Pancreas (tissue), 10 donors: ENCODE measurements at regions not wholly inside any gene's neighbourhood (a gene's known extent, or its start where the extent isn't known, plus 50 kb on each side); places are given as distances from the start of the nearest gene placed in this dataset.

Experiments used
- ATAC-seq, 4 donors: fragments of 200-7000 bp; cut with Tn5 transposase; one replicate each; pipeline versions ENCODE4 v1.8.0 to v1.9.1; 2020; ENCODE audit warnings: mild to moderate bottlenecking in 4 of 4, moderate library complexity in 4 of 4
- DNase-seq, 6 donors: peaks; one replicate each; pipeline ENCODE4 v3.0.0-alpha.2; 2020
- FAIRE-seq: peaks from 2 replicates; lab custom pipeline; 2012; peaks lifted over from hg19 to GRCh38; lab: Jason Lieb, UNC
- H3K27ac ChIP-seq, 4 donors: fragments of 200-600 bp; sonication (generic); 1 replicate in 3 of 4; 2 replicates in 1 of 4; pipeline versions ENCODE4 v1.5.0 to v1.8.0; 2020
- H3K27me3 ChIP-seq, 4 donors: fragments of 200-600 bp; one replicate each; pipeline ENCODE4 v1.8.0; 2021
- H3K36me3 ChIP-seq, 3 donors: fragments of 200-600 bp; sonication (generic) in 1 of 3; one replicate each; pipeline versions ENCODE4 v1.5.0 to v1.8.0; 2020 to 2021
- H3K4me1 ChIP-seq, 3 donors: fragments of 200-600 bp; one replicate each; pipeline ENCODE4 v1.8.0; 2021
- H3K4me3 ChIP-seq, 4 donors: fragments of 200-600 bp; sonication (generic) in 2 of 4; one replicate each; pipeline versions ENCODE4 v1.5.0 to v1.8.0; 2020 to 2021
- H3K9me3 ChIP-seq, 4 donors: fragments of 200-600 bp; one replicate each; pipeline ENCODE4 v1.8.0; 2021
- WGBS, 2 donors: extraction: QIAGEN DNeasy Blood & Tissue Kit; methylation state at CpG; one replicate each; pipeline ENCODE4 v1.1.7; 2013; 5-methylcytosine and 5-hydroxymethylcytosine counted together
- intact Hi-C, 3 donors: fragments of 100-400 bp; cut with DNase I; formaldehyde crosslinking; loops; one replicate each; pipeline versions ENCODE4 v1.11.1 to v1.14.2; 2022
- TF ChIP-seq, protein P1 (sequence below), 4 donors: fragments of 200-600 bp; sonication (generic) in 3 of 4; IDR thresholded peaks; one replicate each; pipeline versions ENCODE4 v1.5.0 to v1.8.0; 2021; ENCODE audit warnings: antibody characterized with exemption in 4 of 4
- donor health status: healthy with polysubstance abuse.
- donor health status: DM: no; HTN: no; CAD: no; lungs with moderate emphysema.
- donor health status: DM: no; HTN: no; CAD: no.
- donor health status: control.
- donor health status: control.
- donor health status: Bipolar disorder and iron deficiency.
- donor health status: DM: yes; HTN: yes; CAD: no.
- donor health status: DM: no; HTN: no; CAD: no.
- donor health status: DM: no; HTN: no; CAD: no.
- donor health status: DM: yes; HTN: yes; CAD: no.

DNA sequence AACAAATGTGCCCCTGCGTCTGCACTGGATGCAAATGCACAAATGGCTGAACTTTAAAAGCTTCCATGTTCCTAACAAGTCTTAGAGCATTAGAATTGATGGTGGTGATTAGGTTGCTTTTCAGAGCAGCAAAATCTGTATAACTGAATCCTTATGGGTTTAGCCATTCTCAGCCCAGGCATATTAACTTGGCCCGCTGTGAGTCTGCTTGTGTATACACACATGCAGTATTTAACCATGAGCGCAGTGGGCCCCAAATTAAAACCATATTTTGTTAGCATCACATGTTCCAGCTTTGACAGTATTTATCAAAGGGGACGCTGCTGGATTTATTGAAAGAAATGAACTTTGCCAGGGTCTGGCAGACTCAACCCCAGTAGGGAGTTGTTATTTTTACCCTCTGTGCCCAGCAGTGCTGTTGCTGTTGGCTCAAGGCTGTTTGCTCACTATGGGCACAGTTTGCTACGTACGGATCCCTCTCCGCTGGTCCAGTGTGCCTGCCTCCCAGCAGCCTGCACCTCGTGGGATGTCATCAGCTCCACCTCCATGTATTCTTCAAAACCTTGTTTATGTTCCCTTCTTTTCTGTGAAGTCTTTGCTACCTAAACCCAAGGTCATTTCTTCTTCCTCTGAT lies 144.7 kb downstream of the QRSL1 start:
- Histone ChIP-seq H3K4me1 (peaks cover 32 to 70% (median 45%) of the 10 kb centered on the region in 3 donors), H3K36me3 (peaks cover 0 to 26% (median 0%) of the 10 kb centered on the region in 3 donors), H3K9me3 (no peaks in the 10 kb centered on the region), H3K27me3 (no peaks in the 10 kb centered on the region), H3K27ac (peak overlapping the region; percentile 19 to 86 (median 64)), H3K4me3 (no peak overlapping the region)
- DNase-seq (no peak), FAIRE-seq (no peak), ATAC-seq (peak; percentile 18 to 57 (median 35))
- TF ChIP-seq, protein P1, sequence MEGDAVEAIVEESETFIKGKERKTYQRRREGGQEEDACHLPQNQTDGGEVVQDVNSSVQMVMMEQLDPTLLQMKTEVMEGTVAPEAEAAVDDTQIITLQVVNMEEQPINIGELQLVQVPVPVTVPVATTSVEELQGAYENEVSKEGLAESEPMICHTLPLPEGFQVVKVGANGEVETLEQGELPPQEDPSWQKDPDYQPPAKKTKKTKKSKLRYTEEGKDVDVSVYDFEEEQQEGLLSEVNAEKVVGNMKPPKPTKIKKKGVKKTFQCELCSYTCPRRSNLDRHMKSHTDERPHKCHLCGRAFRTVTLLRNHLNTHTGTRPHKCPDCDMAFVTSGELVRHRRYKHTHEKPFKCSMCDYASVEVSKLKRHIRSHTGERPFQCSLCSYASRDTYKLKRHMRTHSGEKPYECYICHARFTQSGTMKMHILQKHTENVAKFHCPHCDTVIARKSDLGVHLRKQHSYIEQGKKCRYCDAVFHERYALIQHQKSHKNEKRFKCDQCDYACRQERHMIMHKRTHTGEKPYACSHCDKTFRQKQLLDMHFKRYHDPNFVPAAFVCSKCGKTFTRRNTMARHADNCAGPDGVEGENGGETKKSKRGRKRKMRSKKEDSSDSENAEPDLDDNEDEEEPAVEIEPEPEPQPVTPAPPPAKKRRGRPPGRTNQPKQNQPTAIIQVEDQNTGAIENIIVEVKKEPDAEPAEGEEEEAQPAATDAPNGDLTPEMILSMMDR (IDR thresholded peaks at IDR 0.05), result no peak
- intact Hi-C loops, result no loop called here
- 31 to 32% methylated on average over 8 of the region's 8 CpGs for WGBS, 2 donors

DNA sequence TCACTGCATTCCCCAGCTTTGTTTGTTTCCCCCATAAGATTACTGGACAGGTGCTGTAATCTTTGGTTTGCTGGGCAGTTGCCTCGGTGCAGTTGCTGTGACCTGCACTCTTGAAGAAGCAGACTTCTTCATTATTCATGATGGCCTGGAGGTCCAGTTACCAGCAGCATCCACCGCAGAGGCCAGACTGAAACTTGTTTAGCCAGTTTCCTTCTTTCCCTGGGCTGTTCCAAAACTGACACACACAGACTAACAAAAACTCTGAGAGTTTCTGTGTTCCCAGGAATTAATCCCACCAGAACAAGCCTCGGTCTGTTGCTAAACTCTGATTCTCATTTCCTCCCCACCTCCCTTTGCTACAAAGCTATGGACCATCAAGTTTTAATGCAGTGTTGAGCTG lies 144.1 kb downstream of the QRSL1 start:
- TF ChIP-seq, protein P1 (IDR thresholded peaks at IDR 0.05), result no peak
- intact Hi-C loops, result no loop called here
- no peaks in the 10 kb centered on the region for H3K9me3 ChIP-seq
- ATAC-seq (peak; percentile 44 to 73 (median 69)), FAIRE-seq (no peak), DNase-seq (no peak)
- no peaks in the 10 kb centered on the region for H3K27me3 ChIP-seq
- H3K36me3 ChIP-seq, result peaks cover 0 to 24% (median 0%) of the 10 kb centered on the region in 3 donors
- peaks cover 32 to 73% (median 48%) of the 10 kb centered on the region in 3 donors for H3K4me1 ChIP-seq
- peak overlapping the region; percentile 19 to 86 (median 64) for H3K27ac ChIP-seq
- H3K4me3 ChIP-seq, result no peak overlapping the region
- 11 to 15% methylated on average over 3 of the region's 3 CpGs for WGBS, 2 donors

DNA sequence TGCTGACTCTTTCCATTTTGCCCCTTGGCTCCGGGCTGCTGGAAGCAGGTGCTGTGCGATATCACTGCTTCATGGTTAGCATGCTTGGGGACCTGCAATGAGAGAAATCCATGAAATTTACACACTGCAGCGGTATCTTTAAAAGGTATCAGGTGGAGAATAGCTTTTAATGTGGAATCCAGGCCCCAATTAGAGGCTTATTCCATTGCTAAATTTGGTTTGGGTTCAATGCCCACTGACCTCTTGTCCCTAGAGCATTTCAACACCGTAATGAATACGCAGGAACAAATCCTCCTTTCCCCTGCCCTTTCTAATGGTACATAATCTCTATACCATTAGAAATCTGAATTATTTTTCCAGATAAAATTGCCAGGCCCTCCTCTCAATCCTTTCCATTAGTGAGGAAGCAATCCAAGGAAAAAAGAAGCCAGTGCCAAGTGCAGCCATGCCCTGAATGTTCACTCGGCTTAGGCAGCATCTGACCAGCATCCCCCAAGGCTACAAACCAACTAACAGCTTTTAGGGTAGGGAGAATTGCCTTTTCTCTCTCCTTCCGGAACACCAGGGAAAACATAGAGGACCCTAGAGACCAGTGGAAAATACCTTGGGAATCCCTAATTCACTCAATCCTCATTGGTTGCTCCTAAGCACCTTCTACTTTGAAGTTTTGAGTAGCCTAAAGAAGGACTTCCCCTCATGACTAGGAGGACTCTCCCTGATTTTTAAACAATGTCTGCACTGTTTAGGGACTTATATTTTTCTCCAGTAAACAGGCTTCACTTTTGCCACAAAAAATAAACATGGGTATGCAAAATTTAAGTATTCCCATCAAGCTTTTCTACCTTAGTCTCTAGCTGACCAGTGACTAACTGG lies 143.1 kb downstream of the QRSL1 start:
- Histone ChIP-seq H3K27me3 (no peaks in the 10 kb centered on the region), H3K36me3 (peaks cover 0 to 21% (median 0%) of the 10 kb centered on the region in 3 donors), H3K9me3 (no peaks in the 10 kb centered on the region), H3K4me3 (no peak overlapping the region), H3K4me1 (peaks cover 36 to 84% (median 57%) of the 10 kb centered on the region in 3 donors), H3K27ac (peak overlapping the region; percentile 6 to 86 (median 64))
- intact Hi-C loops, result no loop called here
- FAIRE-seq (no peak), ATAC-seq (peak in 3 of 4 donors; percentile 22 to 24 (median 23)), DNase-seq (no peak)
- TF ChIP-seq, protein P1 (IDR thresholded peaks at IDR 0.05), result no peak
- 52 to 60% methylated on average over 7 of the region's 7 CpGs for WGBS, 2 donors

DNA sequence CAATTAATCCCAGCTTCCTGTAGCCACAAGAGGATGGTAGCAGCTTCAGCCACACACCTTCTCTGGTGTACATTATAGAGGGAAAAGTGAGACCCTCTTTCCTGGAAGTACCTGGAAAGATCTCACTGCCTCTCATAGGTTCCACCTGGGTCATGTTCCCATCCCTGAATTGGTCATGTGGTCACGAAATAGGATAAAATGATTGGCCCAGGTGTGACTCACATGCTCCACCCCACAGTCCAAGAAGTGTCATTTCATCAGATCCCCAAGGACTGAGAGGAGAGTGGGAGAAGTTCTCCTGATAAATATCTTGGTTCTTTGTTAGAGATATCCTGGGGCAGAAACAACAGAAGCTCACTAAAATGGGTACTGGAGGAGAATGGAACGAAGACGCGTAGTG lies 142.4 kb downstream of the QRSL1 start:
- peaks cover 43 to 84% (median 58%) of the 10 kb centered on the region in 3 donors for H3K4me1 ChIP-seq
- TF ChIP-seq, protein P1 (IDR thresholded peaks at IDR 0.05), result no peak
- DNase-seq (no peak), FAIRE-seq (no peak), ATAC-seq (peak; percentile 14 to 54 (median 38))
- H3K36me3 ChIP-seq, result peaks cover 0 to 21% (median 0%) of the 10 kb centered on the region in 3 donors
- H3K9me3 ChIP-seq, result no peaks in the 10 kb centered on the region
- H3K27ac ChIP-seq, result peak overlapping the region in 3 of 4 donors; percentile 14 to 86 (median 80)
- no peak overlapping the region for H3K4me3 ChIP-seq
- WGBS, 2 donors, result 56 to 88% methylated on average over 4 of the region's 4 CpGs
- intact Hi-C loops, result no loop called here
- no peaks in the 10 kb centered on the region for H3K27me3 ChIP-seq
